MM.1S (cell line): ENCODE measurements at regions not wholly inside any gene's neighbourhood (a gene's known extent, or its start where the extent isn't known, plus 50 kb on each side); places are given as distances from the start of the nearest gene placed in this dataset.

Experiments
- DNase-seq: peaks from one replicate; pipeline ENCODE4 v3.0.0-alpha.2; 2015
- H2AFZ ChIP-seq: fragments of 300-600 bp; sonication (generic); 2 replicates; pipeline ENCODE4 v1.6.0; 2016; ENCODE audit warnings: antibody characterized with exemption, low read length
- H3F3A ChIP-seq: fragments of 300-600 bp; sonication (generic); 2 replicates; pipeline ENCODE4 v1.6.1; 2016; ENCODE audit warnings: mild to moderate bottlenecking, antibody characterized with exemption, low read length, moderate library complexity, mixed read lengths; ENCODE audit not compliant: insufficient read depth
- H3K27ac ChIP-seq: fragments of 300-600 bp; sonication (generic); 2 replicates; pipeline ENCODE4 v1.5.1; 2016; ENCODE audit warnings: mild to moderate bottlenecking, low read length
- H3K27me3 ChIP-seq: fragments of 300-600 bp; sonication (generic); replicated peaks from 2 replicates; pipeline ENCODE4 v1.6.0; 2016; ENCODE audit warnings: low read length; ENCODE audit not compliant: insufficient read depth
- H3K36me3 ChIP-seq: fragments of 300-600 bp; sonication (generic); replicated peaks from 2 replicates; pipeline ENCODE4 v1.6.1; 2016; ENCODE audit warnings: mild to moderate bottlenecking, low read length, mixed read lengths; ENCODE audit not compliant: insufficient read depth
- H3K4me1 ChIP-seq: fragments of 300-600 bp; sonication (generic); 2 replicates; pipeline ENCODE4 v1.6.1; 2016; ENCODE audit warnings: low read length, mixed read lengths
- H3K4me2 ChIP-seq: fragments of 300-600 bp; sonication (generic); 2 replicates; pipeline ENCODE4 v1.6.0; 2016; ENCODE audit warnings: low read depth, low read length
- H3K4me3 ChIP-seq: fragments of 300-600 bp; sonication (generic); 2 replicates; pipeline ENCODE4 v1.5.1; 2016; ENCODE audit warnings: low read length, mixed read lengths
- H3K79me2 ChIP-seq: fragments of 300-600 bp; sonication (generic); 2 replicates; pipeline ENCODE4 v1.6.1; 2016; ENCODE audit warnings: mixed run types, low read length, mixed read lengths
- H3K9ac ChIP-seq: fragments of 300-600 bp; sonication (generic); 2 replicates; pipeline ENCODE4 v1.6.1; 2016; ENCODE audit warnings: low read length, mixed read lengths
- H3K9me2 ChIP-seq: fragments of 300-600 bp; sonication (generic); replicated peaks from 2 replicates; pipeline ENCODE4 v1.6.1; 2016; ENCODE audit warnings: mild to moderate bottlenecking, low read length, mixed read lengths; ENCODE audit not compliant: insufficient read depth
- H3K9me3 ChIP-seq: fragments of 300-600 bp; sonication (generic); replicated peaks from 2 replicates; pipeline ENCODE4 v1.6.1; 2016; ENCODE audit warnings: mild to moderate bottlenecking, low read length, mixed read lengths; ENCODE audit not compliant: insufficient read depth
- H4K20me1 ChIP-seq: fragments of 300-600 bp; sonication (generic); 2 replicates; pipeline ENCODE4 v1.6.1; 2016; ENCODE audit warnings: mild to moderate bottlenecking, low read length, moderate library complexity, mixed read lengths; ENCODE audit not compliant: insufficient read depth
- CTCF ChIP-seq: fragments of 300-600 bp; sonication (generic); IDR thresholded peaks from 2 replicates; pipeline ENCODE4 v1.5.1; 2016; ENCODE audit warnings: antibody characterized with exemption, low read length, mixed read lengths
- EZH2 ChIP-seq: fragments of 300-600 bp; sonication (generic); optimal IDR thresholded peaks from 2 replicates; pipeline ENCODE3; 2017; ENCODE audit warnings: low read depth, mild to moderate bottlenecking, antibody characterized with exemption, low read length, mixed read lengths
- EZH2phosphoT487 ChIP-seq: fragments of 300-600 bp; sonication (generic); IDR thresholded peaks from 2 replicates; pipeline ENCODE4 v1.6.1; 2018; ENCODE audit warnings: antibody characterized with exemption, low read length

- no peaks in the 10 kb centered on the region for H3K79me2 ChIP-seq
- H3K9me2 ChIP-seq: no peaks in the 10 kb centered on the region
- no peak overlapping the region for H3K4me2 ChIP-seq
- no peaks in the 10 kb centered on the region for H3K9me3 ChIP-seq
- H3K27me3 ChIP-seq: no peaks in the 10 kb centered on the region
- no peak overlapping the region for H3K9ac ChIP-seq
- no peaks in the 10 kb centered on the region for H3F3A ChIP-seq
- H3K36me3 ChIP-seq: no peaks in the 10 kb centered on the region
- H3K27ac ChIP-seq: no peak overlapping the region
- no peak overlapping the region for H3K4me3 ChIP-seq
- no peak for DNase-seq
- H2AFZ ChIP-seq: no peak overlapping the region
- no peaks in the 10 kb centered on the region for H3K4me1 ChIP-seq
- TF ChIP-seq EZH2phosphoT487: no peak
- no peak for TF ChIP-seq EZH2
- no peak for TF ChIP-seq CTCF
- no peaks in the 10 kb centered on the region for H4K20me1 ChIP-seq
Observed at GRCh38 chr4:33453916-33454315, 2733.7 kb downstream of the PCDH7 start.

DNA sequence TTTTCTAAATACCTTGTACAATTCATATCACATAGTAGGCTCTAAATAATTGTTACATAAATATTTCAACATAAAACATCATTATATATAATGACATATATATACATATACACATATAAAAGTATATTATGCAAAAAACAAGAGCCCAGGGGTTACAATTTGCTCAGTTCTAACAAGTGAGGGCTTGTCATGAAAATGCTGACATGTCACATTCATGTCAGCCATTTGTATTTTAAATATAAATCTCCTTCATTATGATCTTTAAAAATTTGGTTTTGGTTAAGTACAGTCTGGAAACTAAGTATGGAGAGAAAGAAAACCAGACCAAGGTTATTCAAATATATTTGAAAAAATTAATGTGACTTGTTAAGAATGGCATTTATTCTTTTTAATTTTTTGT is 2745.4 kb downstream of the PCDH7 start:
- TF ChIP-seq EZH2phosphoT487 (no peak), EZH2 (no peak), CTCF (no peak)
- no peak overlapping the region for H2AFZ ChIP-seq
- no peaks in the 10 kb centered on the region for H3K9me3 ChIP-seq
- no peak overlapping the region for H3K4me3 ChIP-seq
- H4K20me1 ChIP-seq: no peaks in the 10 kb centered on the region
- no peaks in the 10 kb centered on the region for H3K27me3 ChIP-seq
- no peak for DNase-seq
- H3K36me3 ChIP-seq: no peaks in the 10 kb centered on the region
- H3K9me2 ChIP-seq: no peaks in the 10 kb centered on the region
- no peak overlapping the region for H3K27ac ChIP-seq
- H3K4me1 ChIP-seq: no peaks in the 10 kb centered on the region
- H3K9ac ChIP-seq: no peak overlapping the region
- H3F3A ChIP-seq: no peaks in the 10 kb centered on the region
- no peaks in the 10 kb centered on the region for H3K79me2 ChIP-seq
- no peak overlapping the region for H3K4me2 ChIP-seq

DNA sequence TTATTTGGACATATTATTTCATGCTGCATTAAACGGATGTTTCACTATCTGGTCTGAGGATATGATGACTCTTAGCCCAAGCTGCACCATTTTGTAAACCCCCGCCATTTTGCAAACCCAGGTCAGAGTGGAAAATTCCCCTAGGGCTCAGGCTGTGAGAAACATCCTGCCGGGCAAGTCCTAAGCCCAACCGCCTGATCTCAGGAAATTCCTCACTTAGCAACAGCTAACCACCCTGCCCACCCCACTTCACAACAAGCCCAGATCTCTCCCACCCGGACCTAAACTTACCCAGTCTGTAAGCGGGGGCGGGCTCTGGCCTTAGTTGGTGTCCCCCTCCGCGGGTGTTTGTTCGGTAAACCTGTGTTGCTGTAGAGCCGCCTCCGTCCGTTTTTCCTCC is 2747.1 kb downstream of the PCDH7 start:
- no peak overlapping the region for H2AFZ ChIP-seq
- no peak overlapping the region for H3K9ac ChIP-seq
- TF ChIP-seq CTCF: no peak
- TF ChIP-seq EZH2: no peak
- no peak for TF ChIP-seq EZH2phosphoT487
- no peaks in the 10 kb centered on the region for H3K79me2 ChIP-seq
- no peaks in the 10 kb centered on the region for H3K36me3 ChIP-seq
- DNase-seq: no peak
- no peaks in the 10 kb centered on the region for H4K20me1 ChIP-seq
- H3K4me3 ChIP-seq: no peak overlapping the region
- no peaks in the 10 kb centered on the region for H3K9me3 ChIP-seq
- no peaks in the 10 kb centered on the region for H3K27me3 ChIP-seq
- no peaks in the 10 kb centered on the region for H3K4me1 ChIP-seq
- no peaks in the 10 kb centered on the region for H3F3A ChIP-seq
- H3K9me2 ChIP-seq: no peaks in the 10 kb centered on the region
- H3K4me2 ChIP-seq: no peak overlapping the region
- H3K27ac ChIP-seq: no peak overlapping the region

GRCh38 chr4:33470805-33471204 is 2750.6 kb downstream of the PCDH7 start:
- DNase-seq: no peak
- Histone ChIP-seq H2AFZ (no peak overlapping the region), H3K27me3 (no peaks in the 10 kb centered on the region), H3K27ac (no peak overlapping the region), H3K4me3 (no peak overlapping the region), H3K9ac (no peak overlapping the region), H4K20me1 (no peaks in the 10 kb centered on the region), H3K4me1 (no peaks in the 10 kb centered on the region), H3K9me2 (no peaks in the 10 kb centered on the region), H3F3A (no peaks in the 10 kb centered on the region), H3K9me3 (no peaks in the 10 kb centered on the region), H3K4me2 (no peak overlapping the region), H3K79me2 (no peaks in the 10 kb centered on the region), H3K36me3 (no peaks in the 10 kb centered on the region)
- TF ChIP-seq CTCF: no peak
- TF ChIP-seq EZH2phosphoT487: no peak
- no peak for TF ChIP-seq EZH2
